Neural crest cell (in vitro differentiated cells): ENCODE measurements at regions not wholly inside any gene's neighbourhood (a gene's known extent, or its start where the extent isn't known, plus 50 kb on each side); places are given as distances from the start of the nearest gene placed in this dataset.
A peak's percentile ranks its signal among the peaks of the same experiment; 100 is the strongest.

Experiments
- DNase-seq: peaks from one replicate; pipeline ENCODE4 v3.0.0; 2021; ENCODE audit warnings: low read depth, mixed read lengths, low spot score
- H3K27ac Mint-ChIP-seq: one replicate; pipeline ENCODE4 v1.8.0; 2021; ENCODE audit warnings: mild to moderate bottlenecking, mixed read lengths; ENCODE audit not compliant: unreplicated experiment
- H3K27me3 Mint-ChIP-seq: 2 replicates; pipeline ENCODE4 v1.8.0; 2021; ENCODE audit warnings: low read depth, mild to moderate bottlenecking, mixed read lengths
- H3K36me3 Mint-ChIP-seq: 2 replicates; pipeline ENCODE4 v1.8.0; 2021; ENCODE audit warnings: low read depth, mild to moderate bottlenecking, mixed read lengths
- H3K4me1 Mint-ChIP-seq: 2 replicates; pipeline ENCODE4 v1.8.0; 2021; ENCODE audit warnings: mixed read lengths
- H3K4me3 Mint-ChIP-seq: one replicate; pipeline ENCODE4 v1.8.0; 2021; ENCODE audit warnings: mild to moderate bottlenecking, mixed read lengths
- H3K9me3 Mint-ChIP-seq: 2 replicates; pipeline ENCODE4 v1.8.0; 2021; ENCODE audit warnings: mixed read lengths
- CTCF ChIP-seq: fragments of 200-600 bp; sonication (generic); conservative IDR thresholded peaks from 2 replicates; pipeline ENCODE4 v1.5.0; 2021; ENCODE audit warnings: antibody characterized with exemption, mild to moderate bottlenecking

GRCh38 chr4:187176261-187176910, 452.7 kb upstream of the FAT1 start:
- H3K4me1 Mint-ChIP-seq: peaks cover 16% of the 10 kb centered on the region
- no peaks in the 10 kb centered on the region for H3K9me3 Mint-ChIP-seq
- H3K27me3 Mint-ChIP-seq: no peaks in the 10 kb centered on the region
- H3K4me3 Mint-ChIP-seq: no peak overlapping the region
- TF ChIP-seq CTCF: no peak
- DNase-seq: no peak
- H3K27ac Mint-ChIP-seq: peak overlapping the region; percentile 36
- no peaks in the 10 kb centered on the region for H3K36me3 Mint-ChIP-seq

- TF ChIP-seq CTCF: no peak
- no peak overlapping the region for H3K27ac Mint-ChIP-seq
- no peaks in the 10 kb centered on the region for H3K9me3 Mint-ChIP-seq
- no peaks in the 10 kb centered on the region for H3K36me3 Mint-ChIP-seq
- no peak overlapping the region for H3K4me3 Mint-ChIP-seq
- H3K4me1 Mint-ChIP-seq: peaks cover 10% of the 10 kb centered on the region
- no peaks in the 10 kb centered on the region for H3K27me3 Mint-ChIP-seq
- DNase-seq: no peak
These were observed 454.4 kb upstream of the FAT1 start for GRCh38 chr4:187178084-187178483.

- TF ChIP-seq CTCF: no peak
- peaks cover 10% of the 10 kb centered on the region for H3K4me1 Mint-ChIP-seq
- no peak for DNase-seq
- H3K4me3 Mint-ChIP-seq: no peak overlapping the region
- no peaks in the 10 kb centered on the region for H3K27me3 Mint-ChIP-seq
- H3K9me3 Mint-ChIP-seq: no peaks in the 10 kb centered on the region
- H3K27ac Mint-ChIP-seq: no peak overlapping the region
- H3K36me3 Mint-ChIP-seq: no peaks in the 10 kb centered on the region
These were observed 454.9 kb upstream of the FAT1 start for GRCh38 chr4:187178587-187178986.

GRCh38 chr4:187179086-187180058, 455.7 kb upstream of the FAT1 start:
- no peak overlapping the region for H3K27ac Mint-ChIP-seq
- no peak for DNase-seq
- no peaks in the 10 kb centered on the region for H3K27me3 Mint-ChIP-seq
- no peak for TF ChIP-seq CTCF
- H3K36me3 Mint-ChIP-seq: no peaks in the 10 kb centered on the region
- H3K9me3 Mint-ChIP-seq: no peaks in the 10 kb centered on the region
- no peak overlapping the region for H3K4me3 Mint-ChIP-seq
- H3K4me1 Mint-ChIP-seq: peaks cover 10% of the 10 kb centered on the region

- Mint-ChIP-seq H3K27ac (no peak overlapping the region), H3K4me1 (peaks cover 10% of the 10 kb centered on the region), H3K27me3 (no peaks in the 10 kb centered on the region), H3K9me3 (no peaks in the 10 kb centered on the region), H3K4me3 (no peak overlapping the region), H3K36me3 (no peaks in the 10 kb centered on the region)
- no peak for DNase-seq
- no peak for TF ChIP-seq CTCF
These were observed 457.4 kb upstream of the FAT1 start for GRCh38 chr4:187181054-187181453.
